DND-41 (cell line): ENCODE measurements at regions not wholly inside any gene's neighbourhood (a gene's known extent, or its start where the extent isn't known, plus 50 kb on each side); places are given as distances from the start of the nearest gene placed in this dataset.
"Not testable (repeated sequence)": the region's sequence is repeated elsewhere in the genome, so short reads cannot be mapped to it uniquely, and the experiment has no call there.

Source experiments
- ATAC-seq: fragments of 200-7000 bp; cut with Tn5 transposase; 3 replicates; pipeline ENCODE4 v1.9.1; 2021; ENCODE audit warnings: low read depth; ENCODE audit not compliant: insufficient read depth
- DNase-seq: peaks from one replicate; pipeline ENCODE4 v3.0.0-alpha.2; 2020
- H2AFZ ChIP-seq: 2 replicates; pipeline ENCODE4 v1.6.0; 2012; ENCODE audit warnings: low read depth, low read length
- H3K27ac ChIP-seq: 2 replicates; pipeline ENCODE4 v1.5.1; 2012; ENCODE audit warnings: low read length, inconsistent platforms
- H3K27me3 ChIP-seq: fragments of 200-600 bp; sonication (generic); 2 replicates; pipeline ENCODE4 v1.6.0; 2012; ENCODE audit warnings: low read length, mild to moderate bottlenecking, inconsistent platforms; ENCODE audit not compliant: insufficient read depth, poor library complexity
- H3K36me3 ChIP-seq: 2 replicates; pipeline ENCODE4 v1.5.1; 2012; ENCODE audit warnings: low read length, inconsistent platforms; ENCODE audit not compliant: insufficient read depth
- H3K4me1 ChIP-seq: 2 replicates; pipeline ENCODE4 v1.5.1; 2012; ENCODE audit warnings: mild to moderate bottlenecking, low read length; ENCODE audit not compliant: insufficient read depth
- H3K4me2 ChIP-seq: 2 replicates; pipeline ENCODE4 v1.6.0; 2012; ENCODE audit warnings: mild to moderate bottlenecking, moderate library complexity, low read length, inconsistent platforms; ENCODE audit not compliant: insufficient read depth
- H3K4me3 ChIP-seq, 2 experiments: fragments of 200-600 bp in 1 of 2; shearing (Covaris generic) in 1 of 2; 2 replicates each; pipeline ENCODE4 v1.5.1; 2012 to 2016; ENCODE audit warnings: inconsistent platforms in 2 of 2, low read length in 2 of 2, mild to moderate bottlenecking in 2 of 2, low read depth in 1 of 2, moderate library complexity in 1 of 2
- H3K79me2 ChIP-seq: 2 replicates; pipeline ENCODE4 v1.6.0; 2012; ENCODE audit warnings: low read length, inconsistent platforms; ENCODE audit not compliant: insufficient read depth
- H3K9ac ChIP-seq: 2 replicates; pipeline ENCODE4 v1.6.0; 2012; ENCODE audit warnings: low read depth, mild to moderate bottlenecking, inconsistent platforms, low read length, moderate library complexity
- H3K9me3 ChIP-seq: 2 replicates; pipeline ENCODE4 v1.5.1; 2012; ENCODE audit warnings: low read length, moderate library complexity, mild to moderate bottlenecking, inconsistent platforms; ENCODE audit not compliant: insufficient read depth, severe bottlenecking
- H4K20me1 ChIP-seq: 2 replicates; pipeline ENCODE4 v1.6.0; 2012; ENCODE audit warnings: low read length; ENCODE audit not compliant: insufficient read depth
- CTCF ChIP-seq: IDR thresholded peaks from 2 replicates; pipeline ENCODE4 v1.5.1; 2012; ENCODE audit warnings: borderline replicate concordance, low read length, moderate library complexity, mild to moderate bottlenecking; ENCODE audit not compliant: poor library complexity, severe bottlenecking; ENCODE audit errors: extremely low read depth
- EZH2 ChIP-seq: IDR thresholded peaks from 3 replicates; pipeline ENCODE4 v1.6.1; 2012; ENCODE audit warnings: borderline replicate concordance, low read depth, mild to moderate bottlenecking, moderate library complexity, low read length, inconsistent platforms; ENCODE audit not compliant: severe bottlenecking

GRCh38 chr9:24073666-24074065 is 247.6 kb upstream of the ELAVL2 start:
- Histone ChIP-seq H3K27ac (no peak overlapping the region), H3K4me2 (no peak overlapping the region), H3K36me3 (no peaks in the 10 kb centered on the region), H3K9me3 (no peaks in the 10 kb centered on the region), H3K4me1 (no peaks in the 10 kb centered on the region), H3K27me3 (no peaks in the 10 kb centered on the region), H4K20me1 (no peaks in the 10 kb centered on the region), H3K79me2 (no peaks in the 10 kb centered on the region), H3K9ac (no peak overlapping the region), H3K4me3 (no peak overlapping the region), H2AFZ (no peak overlapping the region)
- DNase-seq (no peak), ATAC-seq (no peak)
- TF ChIP-seq EZH2 (no peak), CTCF (no peak)

GRCh38 chr9:24073007-24073592 is 247.1 kb upstream of the ELAVL2 start:
- Histone ChIP-seq H3K4me1 (no peaks in the 10 kb centered on the region), H3K27me3 (no peaks in the 10 kb centered on the region), H3K4me3 (no peak overlapping the region), H2AFZ (no peak overlapping the region), H3K4me2 (no peak overlapping the region), H3K9me3 (no peaks in the 10 kb centered on the region), H3K79me2 (no peaks in the 10 kb centered on the region), H3K36me3 (no peaks in the 10 kb centered on the region), H4K20me1 (no peaks in the 10 kb centered on the region), H3K9ac (no peak overlapping the region), H3K27ac (no peak overlapping the region)
- ATAC-seq: no peak
- TF ChIP-seq CTCF (no peak), EZH2 (no peak)
- DNase-seq: no peak

- no peak for TF ChIP-seq EZH2
- TF ChIP-seq CTCF: no peak
- Histone ChIP-seq H3K36me3 (no peaks in the 10 kb centered on the region), H2AFZ (no peak overlapping the region), H3K4me3 (no peak overlapping the region), H4K20me1 (no peaks in the 10 kb centered on the region), H3K4me1 (no peaks in the 10 kb centered on the region), H3K27ac (no peak overlapping the region), H3K27me3 (no peaks in the 10 kb centered on the region), H3K4me2 (no peak overlapping the region), H3K9ac (no peak overlapping the region), H3K9me3 (no peaks in the 10 kb centered on the region), H3K79me2 (no peaks in the 10 kb centered on the region)
- ATAC-seq (no peak), DNase-seq (no peak)
Measured at GRCh38 chr9:24071716-24072115, 245.7 kb upstream of the ELAVL2 start.

- no peaks in the 10 kb centered on the region for H4K20me1 ChIP-seq
- H3K4me2 ChIP-seq: no peak overlapping the region
- H3K9me3 ChIP-seq: no peaks in the 10 kb centered on the region
- no peaks in the 10 kb centered on the region for H3K36me3 ChIP-seq
- no peak overlapping the region for H3K4me3 ChIP-seq
- no peaks in the 10 kb centered on the region for H3K4me1 ChIP-seq
- H2AFZ ChIP-seq: no peak overlapping the region
- no peak overlapping the region for H3K9ac ChIP-seq
- TF ChIP-seq EZH2 (no peak), CTCF (no peak)
- no peaks in the 10 kb centered on the region for H3K27me3 ChIP-seq
- no peak overlapping the region for H3K27ac ChIP-seq
- DNase-seq (no peak), ATAC-seq (no peak)
- H3K79me2 ChIP-seq: no peaks in the 10 kb centered on the region
Measured at GRCh38 chr9:24071091-24071490, 245.1 kb upstream of the ELAVL2 start.

- H3K36me3 ChIP-seq, H3K27ac ChIP-seq, H3K9ac ChIP-seq, H3K79me2 ChIP-seq, DNase-seq, H3K4me1 ChIP-seq, H3K4me2 ChIP-seq, H2AFZ ChIP-seq, H3K27me3 ChIP-seq, ATAC-seq, H3K9me3 ChIP-seq, H3K4me3 ChIP-seq, H4K20me1 ChIP-seq: not testable (repeated sequence)
Measured at GRCh38 chr9:24067107-24067506, 241.1 kb upstream of the ELAVL2 start.
